ENCODE measurements at regions not wholly inside any gene's neighbourhood (a gene's known extent, or its start where the extent isn't known, plus 50 kb on each side); places are given as distances from the start of the nearest gene placed in this dataset.
"Not testable (repeated sequence)": the region's sequence is repeated elsewhere in the genome, so short reads cannot be mapped to it uniquely, and the experiment has no call there.

- no peak for DNase-seq (ENCODE audit: low read depth in 2 of 2)
Measured at GRCh38 chr12:67534046-67534445, 114.5 kb upstream of the DYRK2 start.

- no peak for DNase-seq (ENCODE audit: low read depth in 2 of 2)
Measured at GRCh38 chr12:67534681-67535080, 113.9 kb upstream of the DYRK2 start.

- no peak for DNase-seq (ENCODE audit: low read depth in 2 of 2)
Measured at GRCh38 chr12:67535176-67535575, 113.4 kb upstream of the DYRK2 start.

GRCh38 chr12:67535971-67536370 is 112.6 kb upstream of the DYRK2 start:
- no peak for DNase-seq (ENCODE audit: low read depth in 2 of 2)

- no peak for DNase-seq (ENCODE audit: low read depth in 2 of 2)
Measured at GRCh38 chr12:67539329-67539728, 109.2 kb upstream of the DYRK2 start.

- DNase-seq (ENCODE audit: low read depth in 2 of 2) = no peak
Measured at GRCh38 chr12:67539946-67540345, 108.6 kb upstream of the DYRK2 start.

GRCh38 chr12:67540920-67541624 is 107.5 kb upstream of the DYRK2 start:
- DNase-seq (ENCODE audit: low read depth in 2 of 2) = no peak

- no peak for DNase-seq (ENCODE audit: low read depth in 2 of 2)
Measured at GRCh38 chr12:67541625-67541991, 106.9 kb upstream of the DYRK2 start.

GRCh38 chr12:67543021-67543770 is 105.3 kb upstream of the DYRK2 start:
- no peak for DNase-seq (ENCODE audit: low read depth in 2 of 2)

GRCh38 chr12:67545298-67545697 is 103.2 kb upstream of the DYRK2 start:
- DNase-seq (ENCODE audit: low read depth in 2 of 2) = no peak

- DNase-seq (ENCODE audit: low read depth in 2 of 2) = no peak
Measured at GRCh38 chr12:67546746-67547145, 101.8 kb upstream of the DYRK2 start.

- not testable (repeated sequence) for DNase-seq (ENCODE audit: low read depth in 2 of 2)
Measured at GRCh38 chr12:67555075-67555717, 93.3 kb upstream of the DYRK2 start.

- no peak for DNase-seq (ENCODE audit: low read depth in 2 of 2)
Measured at GRCh38 chr12:67558775-67559174, 89.8 kb upstream of the DYRK2 start.

GRCh38 chr12:67559751-67560150 is 88.8 kb upstream of the DYRK2 start:
- DNase-seq (ENCODE audit: low read depth in 2 of 2) = no peak

GRCh38 chr12:67562513-67563287 is 85.8 kb upstream of the DYRK2 start:
- DNase-seq (ENCODE audit: low read depth in 2 of 2) = no peak

- no peak for DNase-seq (ENCODE audit: low read depth in 2 of 2)
Measured at GRCh38 chr12:67568055-67568454, 80.5 kb upstream of the DYRK2 start.

GRCh38 chr12:67572492-67572891 is 76.1 kb upstream of the DYRK2 start:
- DNase-seq (ENCODE audit: low read depth in 2 of 2) = no peak

GRCh38 chr12:67573566-67573965 is 75.0 kb upstream of the DYRK2 start:
- no peak for DNase-seq (ENCODE audit: low read depth in 2 of 2)

GRCh38 chr12:67578976-67579661 is 69.4 kb upstream of the DYRK2 start:
- no peak for DNase-seq (ENCODE audit: low read depth in 2 of 2)

- DNase-seq (ENCODE audit: low read depth in 2 of 2) = no peak
Measured at GRCh38 chr12:67579662-67580003, 68.9 kb upstream of the DYRK2 start.

GRCh38 chr12:67582238-67582834 is 66.2 kb upstream of the DYRK2 start:
- no peak for DNase-seq (ENCODE audit: low read depth in 2 of 2)

All from stimulated activated CD8-positive, alpha-beta memory T cell treated with anti-CD3 and anti-CD28 coated beads, Interleukin-15, amount 100 ng/mL, for 48 hours (primary cell).